Ovary (tissue), 7 donors: ENCODE measurements at regions not wholly inside any gene's neighbourhood (a gene's known extent, or its start where the extent isn't known, plus 50 kb on each side); places are given as distances from the start of the nearest gene placed in this dataset.

Source experiments
- DNase-seq, 5 donors: peaks; one replicate each; pipeline ENCODE4 v3.0.0-alpha.2; 2019 to 2020
- H3K27ac ChIP-seq, 2 donors: fragments of 200-600 bp; one replicate each; pipeline versions ENCODE4 v1.5.1 to v1.8.0; 2019 to 2022
- H3K27me3 ChIP-seq: fragments of 200-600 bp; one replicate; pipeline ENCODE4 v1.8.0; 2022
- H3K36me3 ChIP-seq: fragments of 200-600 bp; sonication (generic); one replicate; pipeline ENCODE4 v1.5.1; 2019
- H3K4me1 ChIP-seq: one replicate; pipeline ENCODE4 v1.8.1; 2013; ENCODE audit warnings: mild to moderate bottlenecking, moderate library complexity; ENCODE audit not compliant: insufficient read depth
- H3K4me3 ChIP-seq: fragments of 200-600 bp; sonication (generic); one replicate; pipeline ENCODE4 v1.5.1; 2017
- H3K9me3 ChIP-seq, 2 donors: fragments of 200-600 bp in 1 of 2; sonication (generic) in 1 of 2; one replicate each; pipeline versions ENCODE4 v1.5.1 to v1.8.1; 2013 to 2019; ENCODE audit warnings: mild to moderate bottlenecking in 1 of 2, moderate library complexity in 1 of 2
- EP300 ChIP-seq: sonication (generic); formaldehyde crosslinking; IDR thresholded peaks from one replicate; pipeline ENCODE4 v1.6.1; 2017; ENCODE audit warnings: antibody characterized with exemption
- POLR2A ChIP-seq: fragments of 450-650 bp; IDR thresholded peaks from one replicate; pipeline ENCODE4 v1.6.1; 2017; ENCODE audit warnings: antibody characterized with exemption, mild to moderate bottlenecking, moderate library complexity
- WGBS, 3 donors: extraction: QIAGEN DNeasy Blood & Tissue Kit in 1 of 3; methylation state at CpG; one replicate each; pipeline versions ENCODE4 v1.1.5 to v1.1.7; 2013 to 2017; 5-methylcytosine and 5-hydroxymethylcytosine counted together
- intact Hi-C, 4 donors: fragments of 100-400 bp; cut with DNase I; formaldehyde crosslinking; loops; one replicate each; pipeline versions ENCODE4 v1.11.0 to v1.15.1; 2022 to 2023
- TF ChIP-seq, protein P1 (sequence below), 3 donors: fragments of 450-650 bp in 2 of 3; fragments of 200-600 bp in 1 of 3; IDR thresholded peaks; one replicate each; pipeline versions ENCODE4 v1.5.1 to v1.8.0; 2016 to 2022; ENCODE audit warnings: antibody characterized with exemption in 3 of 3, mild to moderate bottlenecking in 1 of 3
- donor health status: DM: no; HTN: no; CAD: no; lungs with moderate emphysema.
- donor health status: DM: no; HTN: no; CAD: no.
- donor health status: Bipolar disorder and iron deficiency.
- donor health status: DM: no; HTN: no; CAD: no.
- donor health status: DM: yes; HTN: yes; CAD: no.

DNA sequence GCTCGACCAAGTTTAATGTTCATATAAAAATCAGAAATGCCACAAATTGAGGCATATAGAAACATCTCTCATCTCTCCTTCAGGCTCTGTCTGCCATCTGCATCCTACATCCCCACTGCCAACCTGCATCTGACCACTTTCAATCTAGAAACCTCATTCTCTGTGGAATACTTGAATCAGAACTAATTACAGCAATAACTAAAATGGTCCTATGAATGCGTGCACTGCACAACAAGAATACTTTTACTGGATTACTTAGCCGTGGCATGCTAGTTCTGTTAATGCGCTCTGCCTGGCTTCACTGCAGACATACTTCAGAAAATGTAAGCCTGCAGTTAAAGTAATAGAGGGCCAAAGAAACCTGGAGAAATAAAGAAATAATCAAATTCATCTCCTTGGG lies 89.8 kb upstream of the NR5A2 start:
- intact Hi-C loops = no loop called here
- H3K4me3 ChIP-seq = no peak overlapping the region
- no peak overlapping the region for H3K27ac ChIP-seq
- no peaks in the 10 kb centered on the region for H3K36me3 ChIP-seq
- no peaks in the 10 kb centered on the region for H3K27me3 ChIP-seq
- no peak for DNase-seq
- no peaks in the 10 kb centered on the region for H3K4me1 ChIP-seq
- no peaks in the 10 kb centered on the region for H3K9me3 ChIP-seq
- WGBS, 3 donors = 84 to 86% (median 85%) methylated on average over 4 of the region's 4 CpGs
- TF ChIP-seq POLR2A = no peak
- TF ChIP-seq, protein P1, sequence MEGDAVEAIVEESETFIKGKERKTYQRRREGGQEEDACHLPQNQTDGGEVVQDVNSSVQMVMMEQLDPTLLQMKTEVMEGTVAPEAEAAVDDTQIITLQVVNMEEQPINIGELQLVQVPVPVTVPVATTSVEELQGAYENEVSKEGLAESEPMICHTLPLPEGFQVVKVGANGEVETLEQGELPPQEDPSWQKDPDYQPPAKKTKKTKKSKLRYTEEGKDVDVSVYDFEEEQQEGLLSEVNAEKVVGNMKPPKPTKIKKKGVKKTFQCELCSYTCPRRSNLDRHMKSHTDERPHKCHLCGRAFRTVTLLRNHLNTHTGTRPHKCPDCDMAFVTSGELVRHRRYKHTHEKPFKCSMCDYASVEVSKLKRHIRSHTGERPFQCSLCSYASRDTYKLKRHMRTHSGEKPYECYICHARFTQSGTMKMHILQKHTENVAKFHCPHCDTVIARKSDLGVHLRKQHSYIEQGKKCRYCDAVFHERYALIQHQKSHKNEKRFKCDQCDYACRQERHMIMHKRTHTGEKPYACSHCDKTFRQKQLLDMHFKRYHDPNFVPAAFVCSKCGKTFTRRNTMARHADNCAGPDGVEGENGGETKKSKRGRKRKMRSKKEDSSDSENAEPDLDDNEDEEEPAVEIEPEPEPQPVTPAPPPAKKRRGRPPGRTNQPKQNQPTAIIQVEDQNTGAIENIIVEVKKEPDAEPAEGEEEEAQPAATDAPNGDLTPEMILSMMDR (IDR thresholded peaks at IDR 0.05) = no peak
- TF ChIP-seq EP300 = no peak

- Histone ChIP-seq H3K4me3 (no peak overlapping the region), H3K9me3 (no peaks in the 10 kb centered on the region), H3K27ac (no peak overlapping the region), H3K27me3 (no peaks in the 10 kb centered on the region), H3K4me1 (no peaks in the 10 kb centered on the region), H3K36me3 (no peaks in the 10 kb centered on the region)
- no peak for DNase-seq
- intact Hi-C loops = no loop called here
- 71 to 73% (median 72%) methylated on average over 3 of the region's 3 CpGs for WGBS, 3 donors
- TF ChIP-seq POLR2A = no peak
- no peak for TF ChIP-seq EP300
- TF ChIP-seq, protein P1 (IDR thresholded peaks at IDR 0.05) = no peak
Observed at GRCh38 chr1:199944986-199945385, 82.5 kb upstream of the NR5A2 start.

DNA sequence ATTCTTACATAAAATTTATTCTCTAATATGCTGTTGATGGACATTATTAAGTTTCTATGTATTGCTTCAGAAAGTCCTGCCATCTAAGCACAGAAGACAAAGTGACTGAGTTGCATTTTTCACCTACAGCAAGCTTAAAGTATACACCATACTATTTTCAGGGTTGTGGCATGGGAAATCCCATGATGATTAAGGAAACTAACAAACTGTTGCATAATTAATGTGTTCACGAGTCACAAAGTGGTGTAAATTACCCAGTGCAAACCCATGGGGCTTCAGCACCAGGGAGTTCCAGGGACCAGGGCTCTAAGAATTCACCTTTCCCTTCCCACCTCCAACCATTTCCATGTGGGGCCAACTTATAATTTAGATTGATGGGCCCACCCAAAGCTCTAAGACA lies 81.9 kb upstream of the NR5A2 start:
- 35 to 53% (median 46%) methylated on average over 1 of the region's 1 CpG for WGBS, 3 donors
- Histone ChIP-seq H3K4me3 (no peak overlapping the region), H3K36me3 (no peaks in the 10 kb centered on the region), H3K27me3 (no peaks in the 10 kb centered on the region), H3K9me3 (no peaks in the 10 kb centered on the region), H3K27ac (no peak overlapping the region), H3K4me1 (no peaks in the 10 kb centered on the region)
- no peak for DNase-seq
- TF ChIP-seq, protein P1 (IDR thresholded peaks at IDR 0.05) = no peak
- TF ChIP-seq EP300 = no peak
- TF ChIP-seq POLR2A = no peak
- intact Hi-C loops = no loop called here

DNA sequence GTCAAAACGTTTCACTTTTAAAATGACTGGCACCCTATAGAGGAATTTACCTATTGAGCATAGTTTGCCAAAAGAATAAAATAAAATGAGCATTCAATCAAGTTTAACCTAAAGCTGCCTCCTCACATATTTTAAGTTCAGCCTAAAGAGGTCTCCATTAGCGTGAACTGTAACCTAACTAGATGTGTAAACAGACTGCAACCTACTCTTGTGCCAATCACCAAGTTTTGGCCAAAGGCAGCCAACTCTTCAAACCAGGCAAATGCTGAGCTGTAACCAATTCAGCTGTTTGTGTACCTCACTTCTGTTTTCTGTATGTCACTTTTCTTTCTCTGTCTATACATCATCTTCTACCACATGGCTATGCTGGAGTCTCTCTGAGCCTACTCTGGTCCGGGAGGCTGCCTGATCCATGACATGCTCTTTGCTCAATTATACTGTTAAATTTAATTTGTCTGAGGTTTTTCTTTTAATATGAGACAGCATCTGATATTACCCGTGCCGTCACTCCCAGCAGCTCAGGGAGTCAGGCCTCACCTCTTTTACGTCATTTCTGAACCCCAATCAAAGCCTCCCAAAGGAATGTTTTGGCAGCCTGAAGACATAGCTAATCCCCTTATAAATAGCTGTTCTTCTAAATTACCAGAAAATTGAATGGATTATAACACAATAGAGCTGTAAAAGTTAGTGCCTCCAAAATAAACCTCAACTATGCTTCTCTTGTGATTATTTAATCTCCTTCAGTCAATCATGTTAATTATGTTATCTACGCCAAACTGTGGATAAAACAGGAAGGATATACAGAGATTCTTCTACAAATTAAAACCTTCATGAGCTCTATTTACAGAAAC lies 81.0 kb upstream of the NR5A2 start:
- H3K4me3 ChIP-seq = no peak overlapping the region
- 73 to 77% (median 75%) methylated on average over 7 of the region's 7 CpGs for WGBS, 3 donors
- TF ChIP-seq, protein P1 (IDR thresholded peaks at IDR 0.05) = no peak
- TF ChIP-seq POLR2A (no peak), EP300 (no peak)
- intact Hi-C loops = no loop called here
- no peaks in the 10 kb centered on the region for H3K9me3 ChIP-seq
- no peak overlapping the region for H3K27ac ChIP-seq
- no peaks in the 10 kb centered on the region for H3K27me3 ChIP-seq
- H3K36me3 ChIP-seq = no peaks in the 10 kb centered on the region
- H3K4me1 ChIP-seq = no peaks in the 10 kb centered on the region
- DNase-seq = no peak
